Activated naive CD4-positive, alpha-beta T cell treated with anti-CD3 and anti-CD28 coated beads for 36 hours (primary cell): ENCODE measurements at regions not wholly inside any gene's neighbourhood (a gene's known extent, or its start where the extent isn't known, plus 50 kb on each side); places are given as distances from the start of the nearest gene placed in this dataset.
"Not testable (repeated sequence)": the region's sequence is repeated elsewhere in the genome, so short reads cannot be mapped to it uniquely, and the experiment has no call there.

ENCODE experiments used
- CTCF ChIA-PET: fragments of 350-600 bp; sonication (Branson Sonifier 250); formaldehyde crosslinking; loops from one replicate; lab custom pipeline; 2021; ENCODE audit warnings: antibody characterized with exemption; lab: Charles Lee
- DNase-seq: peaks from one replicate; pipeline ENCODE4 v3.0.0-alpha.2; 2020
- H3K27ac Mint-ChIP-seq: one replicate; pipeline ENCODE4 v1.8.0; 2021; ENCODE audit warnings: mild to moderate bottlenecking, mixed read lengths
- H3K27me3 Mint-ChIP-seq: one replicate; pipeline ENCODE4 v1.8.0; 2021; ENCODE audit warnings: low read depth, mixed read lengths
- H3K36me3 Mint-ChIP-seq: one replicate; pipeline ENCODE4 v1.8.0; 2021; ENCODE audit warnings: low read depth, mixed read lengths
- H3K4me1 Mint-ChIP-seq: one replicate; pipeline ENCODE4 v1.8.0; 2021; ENCODE audit warnings: low read depth, mixed read lengths
- H3K4me3 Mint-ChIP-seq: one replicate; pipeline ENCODE4 v1.8.0; 2021; ENCODE audit warnings: mild to moderate bottlenecking, moderate library complexity, mixed read lengths
- H3K9me3 Mint-ChIP-seq: one replicate; pipeline ENCODE4 v1.8.0; 2021; ENCODE audit warnings: mixed read lengths
- intact Hi-C: fragments of 100-400 bp; cut with micrococcal nuclease; formaldehyde crosslinking; loops from one replicate; pipeline ENCODE4 v1.15.1; 2023

DNA sequence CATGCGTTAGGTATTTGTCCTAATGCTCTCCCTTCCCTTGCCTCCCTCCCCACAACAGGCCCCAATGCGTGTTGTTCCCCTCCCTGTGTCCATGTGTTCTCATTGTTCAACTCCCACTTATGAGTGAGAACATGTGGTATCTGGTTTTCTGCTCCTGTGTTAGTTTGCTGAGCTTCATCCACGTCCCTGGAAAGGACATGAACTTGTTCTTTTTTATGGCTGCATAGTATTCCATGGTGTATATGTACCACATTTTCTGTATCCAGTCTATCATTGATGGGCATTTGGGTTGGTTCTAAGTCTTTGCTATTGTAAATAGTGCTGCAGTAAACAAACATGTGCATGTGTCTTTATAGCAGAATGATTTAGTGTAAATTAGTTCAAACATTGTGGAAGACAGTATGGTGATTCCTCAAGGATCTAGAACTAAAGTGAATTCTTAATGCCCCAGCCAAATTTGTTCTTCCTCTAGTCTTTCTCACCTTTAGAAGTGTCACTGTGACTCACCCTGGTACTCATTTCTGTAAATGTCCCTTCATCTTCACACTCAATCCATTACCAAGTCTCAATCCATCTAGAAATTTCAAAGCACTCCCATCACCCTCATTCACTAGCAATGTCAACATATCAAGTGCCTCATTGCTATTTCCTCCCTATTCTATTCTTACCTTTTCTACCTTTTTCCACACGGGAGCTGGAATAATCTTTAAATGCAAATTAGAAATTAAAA, 123.9 kb downstream of the MREG start:
- DNase-seq, H3K4me3 Mint-ChIP-seq, H3K36me3 Mint-ChIP-seq, H3K4me1 Mint-ChIP-seq, H3K27ac Mint-ChIP-seq, intact Hi-C loops, CTCF ChIA-PET, H3K9me3 Mint-ChIP-seq, H3K27me3 Mint-ChIP-seq: not testable (repeated sequence)

DNA sequence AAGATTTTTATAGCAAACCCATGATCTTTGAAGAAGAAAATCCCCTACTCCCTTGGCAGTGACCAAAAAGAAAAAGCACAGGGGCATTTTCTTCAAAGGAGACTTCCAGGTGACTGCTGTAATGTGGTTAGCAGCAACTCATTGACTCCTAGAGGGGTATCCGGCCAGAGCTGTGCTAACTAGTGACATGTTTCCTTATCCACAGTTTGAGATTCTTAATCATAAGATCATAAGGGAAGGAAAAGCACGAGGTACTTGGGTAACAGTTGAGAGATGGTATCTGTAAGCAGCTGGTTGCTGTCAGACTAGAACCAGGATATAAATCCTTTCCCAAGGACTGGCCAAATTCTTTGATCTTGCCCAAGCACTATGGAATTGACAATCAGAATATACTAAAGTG, 124.7 kb downstream of the MREG start:
- H3K9me3 Mint-ChIP-seq = no peaks in the 10 kb centered on the region
- no peak for DNase-seq
- intact Hi-C loops = no loop called here
- H3K27me3 Mint-ChIP-seq = peaks cover 6% of the 10 kb centered on the region
- H3K4me3 Mint-ChIP-seq = no peak overlapping the region
- H3K27ac Mint-ChIP-seq = no peak overlapping the region
- CTCF ChIA-PET = no interaction called here
- no peaks in the 10 kb centered on the region for H3K36me3 Mint-ChIP-seq
- H3K4me1 Mint-ChIP-seq = peaks cover 8% of the 10 kb centered on the region

DNA sequence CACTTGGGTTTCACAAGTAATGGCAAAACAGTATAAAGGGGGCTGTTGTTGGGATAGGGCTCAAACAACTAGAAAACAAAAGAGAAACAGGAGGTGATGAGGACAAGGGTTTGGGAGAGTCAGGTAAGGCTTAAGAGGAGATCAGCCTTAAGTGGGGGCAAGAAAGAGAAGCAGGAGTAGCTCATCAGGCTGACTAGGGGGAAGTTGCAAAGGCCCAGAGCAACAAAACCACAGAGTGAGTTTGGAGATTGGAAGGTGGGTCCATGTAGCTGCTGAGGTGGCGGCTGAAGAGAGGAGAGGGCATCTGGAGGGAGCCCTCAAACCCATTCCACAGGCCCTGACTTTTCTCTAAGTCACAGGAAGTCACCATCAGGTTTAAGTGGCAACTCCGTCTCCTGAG, 126.0 kb downstream of the MREG start:
- no peak overlapping the region for H3K27ac Mint-ChIP-seq
- CTCF ChIA-PET = no interaction called here
- intact Hi-C loops = no loop called here
- no peaks in the 10 kb centered on the region for H3K36me3 Mint-ChIP-seq
- peaks cover 8% of the 10 kb centered on the region for H3K4me1 Mint-ChIP-seq
- H3K9me3 Mint-ChIP-seq = no peaks in the 10 kb centered on the region
- peaks cover 6% of the 10 kb centered on the region for H3K27me3 Mint-ChIP-seq
- DNase-seq = no peak
- no peak overlapping the region for H3K4me3 Mint-ChIP-seq

DNA sequence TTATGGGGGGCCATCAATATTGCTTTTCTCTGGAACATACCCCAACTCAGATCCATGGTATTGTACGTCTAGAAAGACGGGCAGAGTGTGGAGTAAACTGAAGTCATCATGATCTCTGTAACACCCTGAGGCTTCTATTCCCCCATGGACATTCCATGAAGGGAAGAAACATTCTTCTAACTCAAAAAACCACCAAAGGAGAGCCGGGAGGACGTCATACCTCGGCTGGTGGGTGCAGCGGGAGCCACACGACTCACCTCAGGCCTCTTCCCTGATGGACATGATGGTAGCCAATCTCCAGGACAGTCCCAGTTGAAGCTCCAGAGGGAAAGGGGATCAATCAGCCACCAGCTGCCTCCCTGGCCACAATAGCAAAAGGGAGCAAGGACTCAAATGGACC, 127.3 kb downstream of the MREG start:
- Mint-ChIP-seq H3K36me3 (no peaks in the 10 kb centered on the region), H3K4me1 (peaks cover 8% of the 10 kb centered on the region), H3K4me3 (no peak overlapping the region), H3K27ac (no peak overlapping the region), H3K9me3 (no peaks in the 10 kb centered on the region), H3K27me3 (peaks cover 6% of the 10 kb centered on the region)
- no peak for DNase-seq
- CTCF ChIA-PET = no interaction called here
- intact Hi-C loops = no loop called here

DNA sequence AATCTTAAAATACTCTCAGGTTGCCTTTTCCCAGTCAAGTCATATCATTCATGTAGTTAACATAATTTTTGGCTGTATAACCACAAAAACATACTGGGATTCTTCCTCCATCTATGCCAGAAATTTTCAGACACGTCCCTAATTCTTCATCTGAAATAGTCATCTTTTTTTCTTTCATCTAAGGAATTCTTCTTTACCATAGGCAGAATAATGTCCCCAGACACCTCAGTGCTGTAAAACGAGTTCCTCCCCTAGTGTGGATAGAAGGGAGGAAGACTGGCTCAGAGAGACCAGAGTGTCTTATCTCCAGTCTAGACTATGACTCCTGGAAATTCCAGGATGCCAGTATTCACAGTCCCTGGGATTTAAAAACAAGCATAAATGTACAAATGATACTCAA, 127.8 kb downstream of the MREG start:
- H3K27me3 Mint-ChIP-seq = peaks cover 6% of the 10 kb centered on the region
- no peak for DNase-seq
- no peak overlapping the region for H3K4me3 Mint-ChIP-seq
- intact Hi-C loops = no loop called here
- H3K4me1 Mint-ChIP-seq = peaks cover 8% of the 10 kb centered on the region
- CTCF ChIA-PET = no interaction called here
- H3K36me3 Mint-ChIP-seq = no peaks in the 10 kb centered on the region
- H3K27ac Mint-ChIP-seq = no peak overlapping the region
- no peaks in the 10 kb centered on the region for H3K9me3 Mint-ChIP-seq

DNA sequence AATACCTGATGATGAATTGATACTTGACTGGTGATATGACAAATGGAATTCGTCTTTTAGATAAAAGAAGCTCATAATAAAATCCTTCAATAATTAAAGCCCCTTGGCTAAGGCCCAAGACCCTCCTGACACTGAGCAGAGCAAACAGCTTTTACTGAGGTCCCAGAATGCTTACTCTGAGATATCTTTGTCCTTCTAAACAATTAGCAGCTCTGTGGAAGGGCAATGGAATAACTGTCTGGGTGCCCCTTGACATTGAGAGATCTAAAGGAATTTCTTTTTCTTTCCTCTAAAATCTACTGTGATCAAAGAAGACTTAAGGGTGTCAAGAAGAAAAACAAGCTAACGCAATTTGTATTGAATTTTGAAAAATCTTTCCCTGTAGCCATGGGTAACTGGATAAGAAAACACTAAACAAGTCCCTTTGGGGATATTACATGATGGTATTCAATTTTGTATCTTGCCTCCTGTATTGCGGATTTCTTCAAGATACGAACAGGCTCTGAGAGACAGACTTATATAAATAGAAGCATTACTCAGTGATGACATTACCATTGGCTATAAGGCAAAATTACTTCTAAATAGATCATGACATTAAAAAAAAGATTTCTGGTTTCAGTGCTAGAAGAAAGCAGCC, 128.8 kb downstream of the MREG start:
- H3K36me3 Mint-ChIP-seq = no peaks in the 10 kb centered on the region
- H3K9me3 Mint-ChIP-seq = no peaks in the 10 kb centered on the region
- no peak for DNase-seq
- H3K4me1 Mint-ChIP-seq = peaks cover 4% of the 10 kb centered on the region
- intact Hi-C loops = no loop called here
- CTCF ChIA-PET = no interaction called here
- peaks cover 4% of the 10 kb centered on the region for H3K27me3 Mint-ChIP-seq
- H3K27ac Mint-ChIP-seq = no peak overlapping the region
- H3K4me3 Mint-ChIP-seq = no peak overlapping the region

DNA sequence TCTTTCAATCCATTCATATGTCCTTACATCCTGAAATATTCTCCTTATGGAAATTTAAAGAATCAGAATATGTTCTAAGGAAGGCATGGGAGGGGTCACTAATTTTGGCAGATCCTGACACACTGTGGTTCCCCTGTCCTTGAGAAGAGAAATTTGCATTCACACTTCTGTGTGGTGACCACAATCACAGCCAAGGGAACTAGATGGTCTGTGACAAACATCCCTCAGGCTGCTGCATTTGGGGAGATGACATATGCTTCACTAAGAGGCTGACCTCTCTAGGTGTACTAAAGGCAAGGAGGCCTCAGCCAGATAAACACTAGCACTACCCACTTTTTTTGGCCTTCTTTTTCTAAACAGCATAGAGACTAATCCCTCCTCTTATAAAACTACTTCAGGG, 129.6 kb downstream of the MREG start:
- H3K4me1 Mint-ChIP-seq = no peaks in the 10 kb centered on the region
- DNase-seq = no peak
- H3K4me3 Mint-ChIP-seq = no peak overlapping the region
- no peaks in the 10 kb centered on the region for H3K36me3 Mint-ChIP-seq
- H3K27me3 Mint-ChIP-seq = no peaks in the 10 kb centered on the region
- intact Hi-C loops = no loop called here
- CTCF ChIA-PET = no interaction called here
- H3K9me3 Mint-ChIP-seq = no peaks in the 10 kb centered on the region
- H3K27ac Mint-ChIP-seq = no peak overlapping the region

DNA sequence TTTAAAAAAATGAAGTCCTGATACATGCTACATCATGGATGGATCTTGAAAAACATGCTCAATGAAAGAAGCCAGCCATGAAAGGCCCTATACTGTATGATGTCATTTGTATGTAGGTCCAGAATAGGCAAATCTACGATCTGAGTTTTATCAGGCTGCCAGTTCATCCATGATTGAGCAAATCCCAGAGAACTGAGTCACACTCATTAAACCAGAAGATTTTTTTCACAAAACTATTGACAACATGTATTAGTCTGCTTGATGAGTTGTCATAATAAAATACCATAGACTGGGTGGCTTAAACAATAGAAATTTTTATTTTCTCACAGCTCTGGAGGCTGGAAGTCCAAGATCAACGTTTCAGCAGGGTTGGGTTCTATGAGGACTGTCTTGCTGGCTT, 130.7 kb downstream of the MREG start:
- CTCF ChIA-PET = no interaction called here
- Mint-ChIP-seq H3K27me3 (no peaks in the 10 kb centered on the region), H3K36me3 (no peaks in the 10 kb centered on the region), H3K9me3 (no peaks in the 10 kb centered on the region), H3K4me1 (no peaks in the 10 kb centered on the region), H3K4me3 (no peak overlapping the region), H3K27ac (no peak overlapping the region)
- intact Hi-C loops = no loop called here
- no peak for DNase-seq

DNA sequence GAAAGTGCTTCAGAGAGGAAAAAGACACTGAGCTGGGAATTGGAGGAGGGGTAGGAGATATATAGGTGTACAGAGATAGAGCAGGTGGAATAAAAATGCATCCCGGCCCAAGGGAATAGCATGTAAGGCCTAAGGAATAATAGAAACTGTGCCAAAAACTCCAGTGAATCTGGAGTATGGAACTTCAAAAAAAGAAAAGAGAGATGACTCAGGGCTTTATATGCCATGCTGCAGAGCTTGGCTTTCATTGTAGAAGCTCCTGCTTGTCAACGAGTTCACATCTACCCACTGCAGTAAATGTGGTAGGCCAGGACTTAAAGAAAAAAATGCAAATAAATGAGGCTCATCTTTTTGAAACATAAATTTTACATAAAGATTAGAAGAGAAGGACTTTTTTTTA, 131.8 kb downstream of the MREG start:
- no peak overlapping the region for H3K4me3 Mint-ChIP-seq
- DNase-seq = no peak
- H3K4me1 Mint-ChIP-seq = no peaks in the 10 kb centered on the region
- H3K36me3 Mint-ChIP-seq = no peaks in the 10 kb centered on the region
- H3K9me3 Mint-ChIP-seq = no peaks in the 10 kb centered on the region
- no peaks in the 10 kb centered on the region for H3K27me3 Mint-ChIP-seq
- no peak overlapping the region for H3K27ac Mint-ChIP-seq
- CTCF ChIA-PET = interaction anchor here (0.7 kb wide), 1 partner anchor 52 kb away, joined by 3 read pairs; no protein-coding TSS in a partner anchor
- intact Hi-C loops = no loop called here

DNA sequence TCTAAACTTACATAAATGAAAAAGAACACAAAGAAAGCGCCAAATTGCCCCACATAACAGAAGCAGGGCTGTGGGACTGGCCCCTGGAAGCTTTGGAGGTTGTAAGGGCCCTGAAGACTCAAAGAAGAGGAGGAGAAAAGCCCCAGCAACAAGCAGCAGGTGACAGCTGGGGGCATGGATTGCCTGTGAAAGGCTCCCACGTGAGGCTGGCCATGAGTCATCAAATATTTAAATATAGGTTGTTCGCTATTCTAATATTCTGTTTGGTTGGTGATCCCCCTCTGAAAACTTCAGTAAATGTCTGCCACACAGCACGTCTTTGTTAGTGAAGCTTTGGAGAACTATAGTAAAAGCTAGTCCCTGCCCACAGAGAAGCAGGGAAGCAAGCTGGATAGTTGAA, 132.4 kb downstream of the MREG start:
- Mint-ChIP-seq H3K4me1 (no peaks in the 10 kb centered on the region), H3K9me3 (no peaks in the 10 kb centered on the region), H3K36me3 (no peaks in the 10 kb centered on the region), H3K27ac (no peak overlapping the region), H3K4me3 (no peak overlapping the region), H3K27me3 (no peaks in the 10 kb centered on the region)
- intact Hi-C loops = no loop called here
- no peak for DNase-seq
- CTCF ChIA-PET = no interaction called here

DNA sequence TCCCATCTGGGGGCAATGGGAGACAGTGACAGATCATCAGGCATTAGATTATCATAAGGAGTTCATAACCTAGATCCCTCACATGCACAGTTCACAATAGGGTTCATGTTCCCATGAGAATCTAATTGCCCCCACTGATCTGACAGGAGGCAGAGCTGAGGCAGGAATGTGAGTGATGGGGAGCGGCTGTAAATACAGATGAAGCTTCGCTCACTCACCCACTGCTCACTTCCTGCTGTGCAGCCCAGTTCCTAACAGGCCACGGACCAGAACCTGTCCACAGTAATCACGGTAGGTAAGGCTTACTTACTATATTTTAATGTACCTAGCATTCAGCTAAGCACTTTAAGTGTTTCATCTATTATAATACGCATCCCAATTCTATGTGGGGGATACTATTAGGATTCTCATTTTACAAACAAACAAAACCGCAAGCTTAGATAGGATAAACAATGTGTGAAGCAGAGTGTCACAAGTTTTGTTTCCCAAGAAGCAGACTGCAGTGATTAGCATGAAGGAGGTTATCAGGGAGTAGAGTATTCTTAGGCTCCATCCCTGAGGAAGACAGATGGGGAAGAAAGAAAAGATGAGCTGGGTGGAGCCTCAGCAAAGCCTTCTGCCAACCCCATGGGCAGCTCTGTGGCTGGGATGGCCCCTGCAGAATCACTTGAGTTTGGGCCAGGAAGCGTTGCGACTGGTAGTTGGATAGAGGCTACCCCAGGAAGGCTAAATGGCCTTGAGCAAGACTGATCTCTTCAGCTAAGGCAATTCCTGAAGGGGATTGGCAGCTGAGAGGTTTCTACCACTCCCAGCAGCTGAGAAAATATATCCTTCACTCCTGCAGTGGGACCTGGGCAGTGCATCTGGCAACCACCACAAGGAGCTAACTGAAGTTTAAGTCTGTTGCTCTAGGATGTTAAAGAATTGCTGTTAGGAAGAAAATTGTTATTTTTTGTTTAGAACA, 133.1 kb downstream of the MREG start:
- Mint-ChIP-seq H3K27ac (no peak overlapping the region), H3K4me1 (no peaks in the 10 kb centered on the region), H3K4me3 (no peak overlapping the region), H3K9me3 (no peaks in the 10 kb centered on the region), H3K36me3 (no peaks in the 10 kb centered on the region), H3K27me3 (peaks cover 4% of the 10 kb centered on the region)
- no peak for DNase-seq
- intact Hi-C loops = no loop called here
- CTCF ChIA-PET = no interaction called here

DNA sequence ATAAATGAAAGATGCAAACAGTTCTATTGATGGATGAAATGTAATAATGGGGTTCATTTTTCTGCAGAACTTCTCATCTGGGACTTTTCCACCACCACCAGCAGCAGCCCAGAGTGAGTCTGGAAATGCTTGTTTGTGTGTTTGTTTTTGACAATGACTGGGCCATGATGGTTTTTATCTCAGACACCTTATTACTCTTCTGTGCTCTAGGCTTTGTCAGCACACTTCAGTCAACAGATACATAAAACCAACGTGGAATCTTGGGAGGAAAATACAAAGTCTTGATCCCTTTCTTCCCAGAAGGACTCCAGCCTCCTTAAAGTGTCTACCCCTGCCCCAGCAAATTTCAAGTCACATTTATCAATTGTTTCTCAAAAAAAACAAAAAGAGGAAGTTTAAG, 134.0 kb downstream of the MREG start:
- H3K27me3 Mint-ChIP-seq = peaks cover 4% of the 10 kb centered on the region
- no peaks in the 10 kb centered on the region for H3K9me3 Mint-ChIP-seq
- no peak overlapping the region for H3K27ac Mint-ChIP-seq
- H3K36me3 Mint-ChIP-seq = no peaks in the 10 kb centered on the region
- no peak for DNase-seq
- H3K4me1 Mint-ChIP-seq = no peaks in the 10 kb centered on the region
- no peak overlapping the region for H3K4me3 Mint-ChIP-seq
- CTCF ChIA-PET = no interaction called here
- intact Hi-C loops = no loop called here
